Stomach (tissue), 8 donors: ENCODE measurements at regions not wholly inside any gene's neighbourhood (a gene's known extent, or its start where the extent isn't known, plus 50 kb on each side); places are given as distances from the start of the nearest gene placed in this dataset.

Experiments used
- DNase-seq, 2 donors: peaks; one replicate each; pipeline versions ENCODE4 v3.0.0 to v3.0.0-alpha.2; 2013 to 2019
- H3K27ac ChIP-seq, 5 donors: fragments of 200-600 bp in 4 of 5; sonication (generic) in 4 of 5; one replicate each; pipeline ENCODE4 v1.5.1; 2013 to 2019; ENCODE audit warnings: mild to moderate bottlenecking in 1 of 5, moderate library complexity in 1 of 5
- H3K27me3 ChIP-seq, 3 donors: fragments of 200-600 bp; sonication (generic); one replicate each; pipeline ENCODE4 v1.5.1; 2017 to 2019; ENCODE audit warnings: mixed run types in 1 of 3
- H3K36me3 ChIP-seq, 4 donors: fragments of 200-600 bp; sonication (generic); 1 replicate in 3 of 4; 2 replicates in 1 of 4; pipeline ENCODE4 v1.5.1; 2016 to 2019
- H3K4me1 ChIP-seq, 4 donors: fragments of 200-600 bp; sonication (generic); one replicate each; pipeline ENCODE4 v1.5.1; 2016 to 2019
- H3K4me3 ChIP-seq, 4 donors: fragments of 200-600 bp; sonication (generic) in 3 of 4; one replicate each; pipeline ENCODE4 v1.5.1; 2016 to 2019; ENCODE audit warnings: mild to moderate bottlenecking in 1 of 4
- H3K9me3 ChIP-seq, 4 donors: fragments of 200-600 bp; sonication (generic); one replicate each; pipeline ENCODE4 v1.5.1; 2016 to 2019
- EP300 ChIP-seq: sonication (generic); formaldehyde crosslinking; IDR thresholded peaks from one replicate; pipeline ENCODE4 v1.6.1; 2017; ENCODE audit warnings: antibody characterized with exemption
- POLR2A ChIP-seq, 4 donors: fragments of 450-650 bp; IDR thresholded peaks; one replicate each; pipeline ENCODE4 v1.6.1; 2016; ENCODE audit warnings: antibody characterized with exemption in 4 of 4, control low read depth in 2 of 4, mild to moderate bottlenecking in 1 of 4, moderate library complexity in 1 of 4
- POLR2AphosphoS5 ChIP-seq, 3 donors: sonication (generic); formaldehyde crosslinking; IDR thresholded peaks; one replicate each; pipeline ENCODE4 v1.6.1; 2016; ENCODE audit warnings: antibody characterized with exemption in 3 of 3
- WGBS, 5 donors: extraction: QIAGEN DNeasy Blood & Tissue Kit in 3 of 5; methylation state at CpG; one replicate each; pipeline versions ENCODE4 v1.1.5 to v1.1.7; 2013 to 2018; 5-methylcytosine and 5-hydroxymethylcytosine counted together
- intact Hi-C: fragments of 100-400 bp; cut with DNase I; formaldehyde crosslinking; loops from one replicate; pipeline ENCODE4 v1.15.1; 2023; ENCODE audit warnings: low total_unique reads
- TF ChIP-seq, protein P1 (sequence below), 7 experiments: fragments of 450-650 bp in 4 of 7; fragments of 200-600 bp in 3 of 7; sonication (generic) in 3 of 7; IDR thresholded peaks; one replicate each; pipeline ENCODE4 v1.5.1; 2016 to 2019; ENCODE audit warnings: antibody characterized with exemption in 7 of 7, control low read depth in 2 of 7, mild to moderate bottlenecking in 1 of 7
- donor health status: healthy with polysubstance abuse.
- donor health status: Bipolar disorder and iron deficiency.
- donor health status: healthy.

DNA sequence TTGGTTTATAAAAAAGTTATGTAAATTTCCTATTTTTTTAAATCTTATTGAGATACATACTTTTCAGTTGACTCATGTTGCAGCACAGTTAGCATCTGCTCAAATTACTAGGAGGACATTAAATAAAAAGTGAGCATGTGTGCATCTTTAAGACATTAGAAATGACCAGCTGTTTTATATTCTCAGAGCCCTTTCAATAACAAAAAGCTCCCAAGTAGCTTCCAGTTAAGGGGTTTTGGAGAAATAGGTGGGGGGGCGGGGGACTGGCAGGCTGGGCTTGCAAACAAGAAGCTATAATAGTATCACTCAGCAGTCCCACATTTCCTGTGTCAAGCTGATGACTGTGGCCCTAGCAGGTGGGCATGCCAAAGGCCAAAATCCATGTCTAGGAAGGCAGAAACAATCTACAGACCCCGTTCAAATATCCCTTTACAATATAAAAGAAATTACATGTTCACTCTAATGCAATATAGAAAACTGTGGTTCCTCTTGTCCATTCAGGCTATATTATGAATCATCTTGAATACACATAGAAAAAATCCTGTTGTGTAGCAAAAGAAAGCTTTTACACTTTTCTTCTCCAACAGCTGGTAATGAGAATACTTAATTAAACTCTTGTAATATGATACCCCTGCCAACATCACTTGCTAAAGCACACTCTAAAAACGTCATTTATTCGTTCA is 1713.2 kb upstream of the SLC10A2 start:
- intact Hi-C loops = no loop called here
- TF ChIP-seq POLR2A (IDR thresholded peaks at IDR 0.05) (no peak), POLR2AphosphoS5 (IDR thresholded peaks at IDR 0.05) (no peak), EP300 (no peak)
- TF ChIP-seq, protein P1, sequence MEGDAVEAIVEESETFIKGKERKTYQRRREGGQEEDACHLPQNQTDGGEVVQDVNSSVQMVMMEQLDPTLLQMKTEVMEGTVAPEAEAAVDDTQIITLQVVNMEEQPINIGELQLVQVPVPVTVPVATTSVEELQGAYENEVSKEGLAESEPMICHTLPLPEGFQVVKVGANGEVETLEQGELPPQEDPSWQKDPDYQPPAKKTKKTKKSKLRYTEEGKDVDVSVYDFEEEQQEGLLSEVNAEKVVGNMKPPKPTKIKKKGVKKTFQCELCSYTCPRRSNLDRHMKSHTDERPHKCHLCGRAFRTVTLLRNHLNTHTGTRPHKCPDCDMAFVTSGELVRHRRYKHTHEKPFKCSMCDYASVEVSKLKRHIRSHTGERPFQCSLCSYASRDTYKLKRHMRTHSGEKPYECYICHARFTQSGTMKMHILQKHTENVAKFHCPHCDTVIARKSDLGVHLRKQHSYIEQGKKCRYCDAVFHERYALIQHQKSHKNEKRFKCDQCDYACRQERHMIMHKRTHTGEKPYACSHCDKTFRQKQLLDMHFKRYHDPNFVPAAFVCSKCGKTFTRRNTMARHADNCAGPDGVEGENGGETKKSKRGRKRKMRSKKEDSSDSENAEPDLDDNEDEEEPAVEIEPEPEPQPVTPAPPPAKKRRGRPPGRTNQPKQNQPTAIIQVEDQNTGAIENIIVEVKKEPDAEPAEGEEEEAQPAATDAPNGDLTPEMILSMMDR (IDR thresholded peaks at IDR 0.05) = no peak
- DNase-seq = peak in 1 of 2 donors; percentile 18
- no peaks in the 10 kb centered on the region for H3K9me3 ChIP-seq
- no peak overlapping the region for H3K4me3 ChIP-seq
- no peaks in the 10 kb centered on the region for H3K4me1 ChIP-seq
- 41 to 47% (median 44%) methylated on average over 4 of the region's 4 CpGs for WGBS, 5 donors
- no peak overlapping the region for H3K27ac ChIP-seq
- H3K36me3 ChIP-seq = no peaks in the 10 kb centered on the region
- H3K27me3 ChIP-seq = no peaks in the 10 kb centered on the region

DNA sequence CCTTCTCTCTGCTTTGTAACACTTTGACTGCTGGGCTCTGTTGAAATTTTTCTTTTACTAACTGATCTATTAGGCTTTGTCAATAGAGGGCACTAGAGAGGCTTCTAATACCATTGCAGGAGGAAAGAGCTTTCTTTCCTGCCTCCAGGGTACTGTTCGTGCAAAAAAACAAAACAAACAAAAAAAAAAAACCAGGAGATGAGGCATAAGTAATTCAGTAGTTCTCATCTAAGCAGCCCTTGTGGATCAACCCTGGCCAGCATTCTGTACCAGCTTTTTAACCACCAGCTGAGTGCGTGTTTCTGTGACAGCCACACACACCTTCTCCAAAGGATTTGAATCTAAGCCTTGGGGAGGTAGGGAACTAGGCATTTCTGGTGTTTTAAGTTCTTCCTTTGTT is 1707.6 kb upstream of the SLC10A2 start:
- Histone ChIP-seq H3K4me1 (no peaks in the 10 kb centered on the region), H3K4me3 (no peak overlapping the region), H3K36me3 (no peaks in the 10 kb centered on the region), H3K27ac (no peak overlapping the region), H3K27me3 (no peaks in the 10 kb centered on the region), H3K9me3 (no peaks in the 10 kb centered on the region)
- peak in 1 of 2 donors; percentile 57 for DNase-seq
- WGBS, 5 donors = 51 to 100% (median 53%) methylated on average over 1 to 2 of the region's 2 CpGs
- TF ChIP-seq POLR2AphosphoS5 (IDR thresholded peaks at IDR 0.05) (no peak), EP300 (no peak)
- TF ChIP-seq, protein P1 (IDR thresholded peaks at IDR 0.05) = peak in 2 of 7 experiments; percentile 16 to 28
- intact Hi-C loops = no loop called here

DNA sequence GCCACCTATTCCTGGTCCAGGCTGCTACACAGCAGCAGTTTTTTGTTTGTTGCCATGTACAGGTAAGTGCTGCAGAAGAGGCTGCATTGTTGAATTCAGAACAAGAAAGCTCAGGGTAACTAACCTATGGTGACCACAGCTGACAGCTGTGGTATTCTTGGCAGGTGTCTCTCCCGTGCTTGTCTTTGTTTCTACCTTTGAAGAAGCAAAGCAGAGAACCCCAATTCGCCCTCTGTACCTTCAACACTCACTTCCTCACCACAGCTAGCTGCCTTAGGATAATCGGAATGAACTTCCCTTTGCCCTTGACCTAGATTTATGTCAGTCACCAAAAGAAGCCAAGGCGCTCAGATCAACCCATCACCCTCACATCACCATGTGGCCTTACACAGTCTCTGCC is 1703.3 kb upstream of the SLC10A2 start:
- no peaks in the 10 kb centered on the region for H3K9me3 ChIP-seq
- TF ChIP-seq POLR2A (IDR thresholded peaks at IDR 0.05) = no peak
- no peak for TF ChIP-seq EP300
- no peak for TF ChIP-seq POLR2AphosphoS5 (IDR thresholded peaks at IDR 0.05)
- TF ChIP-seq, protein P1 (IDR thresholded peaks at IDR 0.05) = no peak

DNA sequence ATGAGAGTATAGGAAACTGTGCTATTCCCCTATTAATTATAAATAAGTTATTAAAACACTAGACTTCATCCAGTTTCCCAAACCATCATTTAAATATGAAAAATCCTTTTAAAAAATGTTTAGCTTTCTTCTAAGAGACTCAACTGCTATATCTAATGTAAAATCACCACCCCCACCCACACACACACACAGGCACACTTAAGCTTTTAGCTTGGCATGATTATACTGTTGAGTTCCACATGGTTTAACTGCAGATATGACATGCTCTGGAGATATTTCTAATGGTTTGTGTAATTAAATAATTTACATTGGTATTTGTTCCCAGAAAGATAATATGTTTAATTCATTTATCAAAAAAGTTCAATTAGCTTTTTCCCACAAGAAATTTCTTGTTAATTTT is 1700.1 kb upstream of the SLC10A2 start:
- H3K4me3 ChIP-seq = no peak overlapping the region
- TF ChIP-seq POLR2A (IDR thresholded peaks at IDR 0.05) = no peak
- TF ChIP-seq, protein P1 (IDR thresholded peaks at IDR 0.05) = no peak
- no peak for TF ChIP-seq POLR2AphosphoS5 (IDR thresholded peaks at IDR 0.05)
- no peak for TF ChIP-seq EP300
- no peaks in the 10 kb centered on the region for H3K9me3 ChIP-seq
- intact Hi-C loops = no loop called here
- no peaks in the 10 kb centered on the region for H3K36me3 ChIP-seq
- H3K27me3 ChIP-seq = no peaks in the 10 kb centered on the region
- H3K27ac ChIP-seq = no peak overlapping the region
- DNase-seq = no peak
- H3K4me1 ChIP-seq = no peaks in the 10 kb centered on the region

More for the DNA sequence above, 1703.3 kb upstream of the SLC10A2 start:
- no peak overlapping the region for H3K4me3 ChIP-seq
- H3K27me3 ChIP-seq = no peaks in the 10 kb centered on the region
- H3K27ac ChIP-seq = no peak overlapping the region
- intact Hi-C loops = no loop called here
- no peaks in the 10 kb centered on the region for H3K36me3 ChIP-seq
- WGBS, 5 donors = 66 to 91% (median 69%) methylated on average over 4 of the region's 4 CpGs
- DNase-seq = peak in 1 of 2 donors; percentile 18
- H3K4me1 ChIP-seq = no peaks in the 10 kb centered on the region
